GM19395 (cell line): ENCODE measurements at regions not wholly inside any gene's neighbourhood (a gene's known extent, or its start where the extent isn't known, plus 50 kb on each side); places are given as distances from the start of the nearest gene placed in this dataset.

ENCODE experiments used
- ATAC-seq: cut with Tn5 transposase; IDR thresholded peaks from one replicate; pipeline ENCODE4 v1.9.1; 2021; ENCODE audit warnings: mild to moderate bottlenecking, moderate library complexity; ENCODE audit not compliant: unreplicated experiment

DNA sequence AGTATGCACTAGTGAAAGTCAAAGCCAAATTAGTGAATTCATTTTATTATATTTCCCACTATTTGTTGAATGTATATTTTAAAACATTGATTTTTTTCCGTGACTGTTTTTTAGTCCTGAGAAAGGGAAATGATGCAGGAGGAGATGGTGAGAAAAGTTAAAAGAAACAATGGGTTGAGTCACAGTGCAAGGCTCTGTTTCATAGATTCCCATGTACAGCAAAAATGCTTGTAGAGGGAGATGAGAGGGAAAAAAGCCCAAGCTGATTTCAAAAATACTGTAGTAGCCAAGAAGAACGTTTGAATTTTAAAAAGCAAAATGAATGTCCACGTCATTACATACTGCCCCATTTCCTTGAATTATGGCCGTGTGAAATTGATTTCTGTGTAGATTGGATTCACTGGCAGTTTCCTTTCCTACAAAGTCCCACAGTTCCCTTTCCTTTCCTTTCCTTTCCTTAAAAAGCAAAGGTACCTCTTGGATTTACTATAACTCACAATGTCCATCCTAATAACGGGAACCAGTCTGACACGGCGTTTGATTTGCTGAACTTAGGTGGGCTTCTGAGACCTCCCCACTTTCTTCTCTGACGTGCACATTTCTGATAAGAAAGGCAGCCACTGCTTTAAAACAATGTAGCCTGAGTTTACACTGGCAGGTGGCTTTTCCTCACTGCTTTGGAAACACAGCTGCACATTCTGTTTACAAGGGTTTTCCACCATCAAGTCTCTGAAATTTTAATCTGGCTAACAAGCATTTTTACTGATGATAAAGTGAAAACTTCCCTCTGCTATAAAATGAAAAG, 63.7 kb downstream of the SPCS3 start:
- ATAC-seq: no peak

DNA sequence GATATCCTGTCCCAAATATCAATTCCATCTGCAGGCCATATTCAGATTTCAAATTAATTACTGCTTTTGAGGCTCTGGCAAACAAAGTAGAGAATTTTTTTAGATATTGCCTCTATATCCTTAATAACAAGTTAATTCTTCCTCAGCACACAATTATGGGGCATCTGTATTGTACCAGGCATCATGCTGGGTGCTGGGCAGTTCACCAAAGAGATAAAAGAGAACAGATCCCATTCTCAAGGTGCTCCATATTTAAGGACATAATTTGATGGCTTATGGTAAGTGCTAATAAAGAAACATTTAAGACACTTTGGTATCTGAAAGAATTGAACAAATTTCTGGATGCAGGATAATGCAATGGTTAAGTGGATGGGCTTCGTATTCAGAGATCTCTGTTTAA, 65.8 kb downstream of the SPCS3 start:
- no peak for ATAC-seq

DNA sequence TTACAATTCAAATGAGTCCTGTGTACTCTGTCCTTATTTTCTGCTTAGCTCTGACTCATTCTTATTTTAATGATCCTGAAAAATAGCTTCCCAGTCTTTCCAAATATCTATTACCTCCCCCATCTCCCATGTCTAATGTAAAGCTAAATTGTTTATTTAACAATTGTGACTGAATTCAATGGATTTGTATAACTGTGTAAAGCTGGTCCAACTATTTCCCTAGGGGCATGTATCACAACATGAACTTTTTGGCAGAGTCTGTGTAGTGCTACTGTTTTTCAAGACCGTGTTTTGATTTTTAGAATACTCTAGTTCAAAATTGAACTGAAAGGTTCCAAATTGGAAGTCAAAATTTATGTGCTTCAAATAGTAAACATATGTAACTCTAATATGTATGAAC, 67.8 kb downstream of the SPCS3 start:
- ATAC-seq: no peak

- ATAC-seq: no peak
These were observed 73.7 kb downstream of the SPCS3 start for GRCh38 chr4:176393306-176394013.

DNA sequence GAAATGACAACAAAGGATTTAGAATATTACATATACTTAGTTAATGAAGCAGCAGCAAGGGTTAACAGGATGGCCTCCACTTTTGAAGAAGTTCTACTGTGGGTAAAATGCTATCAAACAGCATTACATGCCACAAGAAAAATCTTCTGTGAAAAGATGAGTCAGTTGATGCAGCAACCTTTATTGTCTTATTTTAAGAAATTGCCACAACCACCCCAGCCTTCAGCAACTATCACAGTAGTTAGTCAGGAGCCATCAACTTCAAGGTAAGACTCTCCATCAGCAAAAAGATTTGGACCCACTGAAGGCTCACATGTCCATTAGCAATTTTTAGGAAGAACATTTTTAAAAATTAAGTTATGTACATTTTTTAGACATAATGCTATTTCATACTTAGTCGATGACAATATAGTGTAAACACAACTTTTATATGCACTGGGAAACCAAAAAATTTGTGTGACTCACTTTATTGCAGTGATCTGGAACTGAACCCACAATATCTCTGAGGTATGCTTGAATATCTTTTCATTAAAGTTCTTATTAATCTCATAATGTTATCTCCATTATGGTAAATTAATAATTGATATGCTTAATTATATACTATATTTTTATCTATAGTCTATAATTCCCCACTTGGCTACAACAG, 81.2 kb downstream of the SPCS3 start:
- no peak for ATAC-seq

GRCh38 chr4:176404621-176405020, 84.9 kb downstream of the SPCS3 start:
- ATAC-seq: no peak

DNA sequence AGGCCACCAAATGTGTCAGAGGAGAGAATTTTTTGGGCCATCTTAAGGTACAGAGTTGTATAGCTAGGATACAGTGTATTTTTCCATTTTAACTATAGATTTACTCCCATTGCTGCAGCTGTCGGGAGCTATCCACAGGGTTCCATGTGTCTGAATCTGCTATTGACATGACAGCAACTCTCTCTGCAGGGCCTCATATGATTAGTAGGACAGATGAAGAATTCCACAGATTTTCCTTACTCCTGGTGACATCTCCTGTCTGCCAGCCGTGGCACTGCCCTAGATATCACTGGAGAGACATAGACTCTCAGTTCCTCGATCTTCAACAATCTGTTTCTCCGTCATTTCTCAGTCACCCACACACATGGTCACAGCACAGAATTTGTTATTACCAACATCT, 86.5 kb downstream of the SPCS3 start:
- peak; percentile 51 for ATAC-seq

GRCh38 chr4:176406736-176407135, 87.0 kb downstream of the SPCS3 start:
- no peak for ATAC-seq

- no peak for ATAC-seq
These were observed 89.9 kb downstream of the SPCS3 start for GRCh38 chr4:176409627-176410026.

DNA sequence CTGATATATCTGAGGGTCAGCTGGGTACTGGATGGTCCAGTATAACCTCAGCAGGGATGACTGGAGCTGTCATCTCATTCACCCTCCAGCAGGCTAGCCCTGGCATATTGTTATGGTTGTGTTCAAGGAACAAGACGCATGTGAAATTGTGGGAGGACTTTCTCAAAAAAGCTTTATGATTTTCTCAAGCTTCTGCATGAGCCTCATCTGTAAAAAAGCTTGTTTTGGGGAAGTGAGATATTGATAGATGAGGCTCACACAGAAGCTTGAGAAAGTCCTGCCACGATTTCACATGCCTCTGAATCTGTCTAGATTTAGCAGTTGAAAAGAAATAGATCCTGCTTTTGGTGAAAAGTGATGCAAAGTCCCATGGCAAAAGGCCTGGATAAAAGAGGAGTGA, 93.4 kb downstream of the SPCS3 start:
- ATAC-seq: peak; percentile 87

DNA sequence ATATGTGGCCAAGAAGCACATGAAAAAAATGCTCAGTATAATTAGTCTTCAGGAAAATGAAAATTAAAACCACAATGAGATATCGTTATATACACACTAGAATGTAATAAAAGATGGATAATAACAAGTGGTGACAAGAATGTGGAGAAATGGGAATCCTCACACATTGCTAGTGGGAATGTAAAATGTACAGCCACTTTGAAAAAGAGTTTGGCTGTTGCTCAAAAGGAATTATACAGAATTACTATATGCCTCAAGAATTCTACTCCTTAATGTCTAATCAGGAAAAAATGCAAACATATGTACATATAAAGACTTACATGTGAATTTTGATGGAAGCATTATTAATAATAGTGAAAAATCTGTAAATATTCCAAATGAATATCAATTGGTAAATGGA, 102.2 kb downstream of the SPCS3 start:
- no peak for ATAC-seq

- no peak for ATAC-seq
These were observed 102.7 kb downstream of the SPCS3 start for GRCh38 chr4:176422511-176422910.

DNA sequence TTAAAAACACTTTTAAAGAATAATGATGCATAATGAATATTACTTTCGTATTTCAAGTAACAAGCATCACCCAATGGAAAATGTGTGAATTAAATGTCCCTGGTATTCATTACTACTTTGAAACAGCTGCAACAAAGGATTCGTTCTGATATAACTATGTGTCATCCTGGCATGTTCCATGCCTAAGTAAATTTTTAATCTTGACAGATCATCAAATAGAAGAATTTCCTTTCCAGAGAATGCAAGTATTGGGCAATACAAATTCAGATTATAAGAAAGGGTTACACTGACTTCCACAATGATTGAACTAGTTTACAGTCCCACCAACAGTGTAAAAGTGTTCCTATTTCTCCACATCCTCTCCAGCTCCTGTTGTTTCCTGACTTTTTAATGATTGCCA, 105.3 kb downstream of the SPCS3 start:
- no peak for ATAC-seq

DNA sequence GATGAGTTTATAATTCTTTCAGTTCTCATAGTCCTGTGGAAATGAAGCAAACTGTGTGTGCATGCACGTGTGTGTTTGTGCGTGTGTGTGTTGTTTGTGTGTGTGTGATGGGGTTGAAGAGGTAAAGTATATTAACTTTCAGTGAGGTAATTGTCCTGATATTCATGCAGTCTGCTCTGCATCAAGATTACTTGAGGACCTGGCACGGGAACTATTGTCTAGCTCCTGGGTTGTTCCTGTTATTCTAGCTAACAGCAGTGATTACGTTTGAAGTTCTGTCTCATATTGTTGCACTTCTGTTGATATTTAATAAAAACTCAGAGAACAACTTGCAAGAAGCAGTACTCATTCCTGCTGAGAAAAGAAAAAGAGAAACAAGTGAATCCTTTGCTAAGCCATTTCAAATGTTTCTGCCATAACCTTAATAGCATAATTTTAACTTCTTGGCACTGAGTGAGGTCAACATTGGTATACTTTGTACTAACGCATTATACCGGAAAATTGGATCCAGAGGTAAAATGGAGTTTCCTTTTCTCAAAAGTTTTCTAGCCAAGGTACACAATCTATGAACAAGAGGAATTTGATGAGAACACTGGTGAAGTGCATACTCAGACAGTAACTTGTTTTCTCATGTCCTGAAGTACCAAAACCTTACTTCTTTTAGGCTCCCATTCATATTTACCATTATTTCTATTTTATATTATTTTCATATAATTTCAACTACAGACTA, 113.2 kb downstream of the SPCS3 start:
- ATAC-seq: no peak

GRCh38 chr4:176433983-176434382, 114.2 kb downstream of the SPCS3 start:
- no peak for ATAC-seq

- ATAC-seq: no peak
These were observed 116.1 kb downstream of the SPCS3 start for GRCh38 chr4:176435901-176436292.

DNA sequence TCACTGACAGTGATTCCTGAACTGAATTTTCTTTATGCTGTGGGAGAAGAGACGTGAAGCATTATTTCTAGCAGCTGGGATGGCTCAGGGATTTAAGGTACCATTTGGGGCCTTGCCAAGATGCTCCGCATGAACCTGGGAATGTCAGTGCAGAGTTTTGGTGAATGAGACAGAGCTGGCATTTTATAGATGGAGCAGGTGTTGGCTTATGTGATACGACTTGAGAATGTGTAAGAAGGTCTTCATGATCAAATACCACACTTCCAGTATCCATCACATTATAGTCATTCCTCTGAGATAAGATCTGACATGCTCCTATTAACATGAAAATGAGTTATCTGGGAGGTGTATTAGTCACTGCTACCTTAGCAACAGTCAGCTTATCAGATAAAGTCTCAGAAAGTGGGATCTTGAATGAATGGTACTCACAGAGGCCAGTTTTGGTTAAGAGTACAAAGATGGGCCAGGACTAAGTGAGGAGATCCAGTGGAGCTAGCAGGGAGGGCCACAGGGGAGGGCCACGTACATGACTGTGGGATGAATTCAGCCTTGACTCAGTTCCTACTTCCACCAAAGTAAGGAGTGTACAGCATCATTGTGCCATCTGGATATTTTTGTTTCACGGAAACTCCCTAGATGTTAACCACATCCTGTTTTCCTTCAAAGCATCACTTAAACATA, 116.7 kb downstream of the SPCS3 start:
- no peak for ATAC-seq

GRCh38 chr4:176437756-176438155, 118.0 kb downstream of the SPCS3 start:
- no peak for ATAC-seq

GRCh38 chr4:176438401-176438800, 118.6 kb downstream of the SPCS3 start:
- ATAC-seq: no peak

- ATAC-seq: no peak
These were observed 119.8 kb downstream of the SPCS3 start for GRCh38 chr4:176439611-176440010.

GRCh38 chr4:176440698-176441097, 120.9 kb downstream of the SPCS3 start:
- ATAC-seq: no peak
